ENCODE measurements at regions not wholly inside any gene's neighbourhood (a gene's known extent, or its start where the extent isn't known, plus 50 kb on each side); places are given as distances from the start of the nearest gene placed in this dataset.

GRCh38 chr13:97809576-97809975 lies 143.9 kb upstream of the IPO5 start:
- DNase-seq, result no peak

GRCh38 chr13:97810152-97810551 lies 143.3 kb upstream of the IPO5 start:
- DNase-seq, result no peak

- DNase-seq, result no peak
These were observed 131.1 kb upstream of the IPO5 start for GRCh38 chr13:97822377-97822776.

- DNase-seq, result no peak
These were observed 127.0 kb upstream of the IPO5 start for GRCh38 chr13:97826421-97827012.

GRCh38 chr13:97834250-97834649 lies 119.2 kb upstream of the IPO5 start:
- no peak for DNase-seq

GRCh38 chr13:97843189-97843588 lies 110.3 kb upstream of the IPO5 start:
- DNase-seq, result no peak

- no peak for DNase-seq
These were observed 109.3 kb upstream of the IPO5 start for GRCh38 chr13:97844151-97844550.

GRCh38 chr13:97848886-97849285 lies 104.6 kb upstream of the IPO5 start:
- DNase-seq, result no peak

- no peak for DNase-seq
These were observed 104.2 kb upstream of the IPO5 start for GRCh38 chr13:97849305-97849704.

- DNase-seq, result no peak
These were observed 102.2 kb upstream of the IPO5 start for GRCh38 chr13:97851269-97851668.

GRCh38 chr13:97852181-97852874 lies 101.1 kb upstream of the IPO5 start:
- no peak for DNase-seq

- no peak for DNase-seq
These were observed 99.9 kb upstream of the IPO5 start for GRCh38 chr13:97853550-97853949.

GRCh38 chr13:97855570-97856303 lies 97.7 kb upstream of the IPO5 start:
- DNase-seq, result peak; percentile 51

GRCh38 chr13:97856304-97856675 lies 97.2 kb upstream of the IPO5 start:
- DNase-seq, result no peak

- DNase-seq, result no peak
These were observed 95.3 kb upstream of the IPO5 start for GRCh38 chr13:97858161-97858560.

GRCh38 chr13:97866346-97866745 lies 87.1 kb upstream of the IPO5 start:
- no peak for DNase-seq

GRCh38 chr13:97866751-97867150 lies 86.7 kb upstream of the IPO5 start:
- DNase-seq, result no peak

- DNase-seq, result no peak
These were observed 80.1 kb upstream of the IPO5 start for GRCh38 chr13:97873398-97873797.

GRCh38 chr13:97875218-97875617 lies 78.3 kb upstream of the IPO5 start:
- DNase-seq, result no peak

- no peak for DNase-seq
These were observed 77.6 kb upstream of the IPO5 start for GRCh38 chr13:97875911-97876310.

- no peak for DNase-seq
These were observed 74.8 kb upstream of the IPO5 start for GRCh38 chr13:97878431-97879375.

GRCh38 chr13:97879646-97880310 lies 73.7 kb upstream of the IPO5 start:
- DNase-seq, result no peak

GRCh38 chr13:97880311-97880675 lies 73.2 kb upstream of the IPO5 start:
- no peak for DNase-seq
